ENCODE measurements at regions not wholly inside any gene's neighbourhood (a gene's known extent, or its start where the extent isn't known, plus 50 kb on each side); places are given as distances from the start of the nearest gene placed in this dataset.
"Not testable (repeated sequence)": the region's sequence is repeated elsewhere in the genome, so short reads cannot be mapped to it uniquely, and the experiment has no call there.

DNA sequence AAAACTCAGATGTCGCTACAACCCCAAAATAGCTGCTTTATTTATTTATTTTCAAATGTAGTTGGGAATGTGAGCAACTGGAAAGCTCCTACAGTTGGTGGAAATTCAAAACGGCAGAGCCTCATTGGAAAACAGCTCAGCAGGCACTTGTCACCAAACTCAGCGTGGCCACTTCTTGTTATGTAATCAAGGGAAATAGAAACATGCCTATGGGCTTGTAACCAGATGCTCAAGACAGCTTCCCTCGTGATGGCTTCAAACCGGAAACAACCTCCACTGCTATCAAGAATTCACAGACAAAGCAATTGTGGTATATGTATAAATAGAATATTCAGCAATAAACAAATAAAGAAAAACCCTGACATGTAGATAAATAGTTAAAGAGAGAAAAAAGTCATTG lies 627.8 kb upstream of the SLC10A2 start:
- DNase-seq, result no peak

DNA sequence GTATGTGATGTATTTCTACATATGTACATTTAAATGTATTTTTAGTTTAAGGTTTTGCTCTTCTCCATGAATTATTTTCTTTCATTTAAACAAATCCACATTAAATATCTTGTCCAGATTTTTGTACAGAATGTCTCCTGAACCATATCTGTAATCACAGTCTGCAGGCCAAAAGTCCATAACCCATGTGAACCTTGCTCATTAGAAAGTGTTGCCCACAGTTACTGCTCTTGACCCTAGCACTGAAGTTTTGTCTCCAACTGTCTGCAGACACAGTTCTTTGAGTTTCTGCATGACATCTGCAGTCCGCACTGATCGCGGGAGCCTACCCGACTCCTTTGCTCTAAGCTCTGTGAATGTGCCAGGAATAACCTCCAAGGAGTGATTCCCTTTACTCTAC lies 626.2 kb upstream of the SLC10A2 start:
- DNase-seq, result no peak

- no peak for DNase-seq
These were observed 610.1 kb upstream of the SLC10A2 start for GRCh38 chr13:103676329-103676728.

DNA sequence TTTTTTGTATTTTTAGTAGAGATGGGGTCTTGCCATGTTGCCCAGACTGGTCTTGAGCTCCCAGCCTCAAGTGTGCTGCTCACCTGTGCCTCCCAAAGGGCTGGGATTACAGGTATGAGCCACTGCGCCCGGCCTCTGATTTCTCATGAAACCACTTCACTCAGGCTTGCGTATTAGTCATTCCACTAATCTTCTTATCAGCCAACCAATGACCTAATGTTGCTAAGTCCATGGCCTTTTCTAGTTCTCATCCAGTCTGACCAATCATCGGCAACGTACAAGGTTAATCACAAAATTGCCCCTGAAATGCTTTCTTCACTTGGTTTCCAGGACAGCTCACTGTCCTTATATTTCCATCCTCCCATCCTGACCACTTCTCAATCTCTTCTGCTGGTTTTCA lies 605.3 kb upstream of the SLC10A2 start:
- DNase-seq, result no peak

GRCh38 chr13:103663996-103664395 lies 597.8 kb upstream of the SLC10A2 start:
- no peak for DNase-seq

- DNase-seq, result no peak
These were observed 590.1 kb upstream of the SLC10A2 start for GRCh38 chr13:103656311-103656710.

DNA sequence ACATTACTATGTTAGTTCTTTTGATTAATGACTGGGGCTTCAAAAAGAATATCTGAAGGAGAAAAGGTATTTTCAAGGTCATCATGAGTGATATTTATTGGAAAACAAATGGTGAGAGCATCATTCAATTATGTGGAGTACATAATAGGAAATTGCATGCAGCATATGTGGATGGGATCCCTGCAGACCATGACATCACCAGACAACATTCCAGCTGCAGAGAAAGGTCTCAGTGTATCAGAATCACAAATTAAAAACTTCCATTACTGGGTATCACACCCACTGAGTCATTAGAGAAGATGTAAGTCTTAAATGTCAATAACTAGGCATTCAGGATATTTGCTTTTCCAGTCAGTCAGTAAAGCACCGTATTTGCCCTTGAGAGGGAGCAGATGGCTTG lies 574.4 kb upstream of the SLC10A2 start:
- no peak for DNase-seq

- no peak for DNase-seq
These were observed 573.1 kb upstream of the SLC10A2 start for GRCh38 chr13:103639326-103639725.

DNA sequence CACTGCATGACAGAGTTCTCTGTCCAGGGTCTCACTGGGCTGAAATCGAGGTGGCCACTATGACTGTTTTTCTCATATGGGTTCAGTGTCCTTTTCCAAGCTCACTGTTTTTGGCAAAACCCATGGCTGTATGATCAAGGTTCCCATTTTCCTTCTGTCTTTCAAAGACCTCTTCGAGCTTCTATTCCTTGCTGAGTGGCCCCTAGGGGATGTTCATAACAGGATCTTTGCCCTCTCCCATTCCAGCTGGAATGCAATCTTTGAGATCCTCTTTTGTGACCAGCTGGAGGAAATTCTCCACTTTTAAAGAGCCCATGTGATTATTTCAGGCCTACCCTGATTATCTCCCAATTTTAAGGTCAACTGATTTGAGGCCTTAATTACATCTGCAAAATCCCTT lies 572.5 kb upstream of the SLC10A2 start:
- DNase-seq, result no peak

GRCh38 chr13:103634066-103634465 lies 567.8 kb upstream of the SLC10A2 start:
- no peak for DNase-seq

DNA sequence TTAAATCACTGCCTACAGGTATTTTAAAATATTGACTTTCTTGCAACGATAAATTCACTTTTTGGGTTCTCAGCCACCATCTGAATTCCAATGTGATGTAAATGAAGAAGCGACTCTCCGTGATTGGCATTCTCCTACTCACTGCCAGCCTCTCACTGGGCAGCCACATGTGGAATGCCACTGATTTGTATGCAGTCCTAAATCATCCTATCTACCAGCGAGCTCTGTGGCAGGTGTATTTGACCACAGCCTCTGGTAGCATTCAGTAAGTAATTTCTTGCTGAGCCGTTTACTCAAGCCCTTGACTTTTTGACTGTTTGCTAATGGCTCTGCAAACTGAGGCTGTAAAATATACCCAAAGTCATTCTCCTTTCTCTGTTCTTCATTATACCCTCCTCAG lies 559.0 kb upstream of the SLC10A2 start:
- no peak for DNase-seq

- DNase-seq, result no peak
These were observed 551.9 kb upstream of the SLC10A2 start for GRCh38 chr13:103618151-103618550.

DNA sequence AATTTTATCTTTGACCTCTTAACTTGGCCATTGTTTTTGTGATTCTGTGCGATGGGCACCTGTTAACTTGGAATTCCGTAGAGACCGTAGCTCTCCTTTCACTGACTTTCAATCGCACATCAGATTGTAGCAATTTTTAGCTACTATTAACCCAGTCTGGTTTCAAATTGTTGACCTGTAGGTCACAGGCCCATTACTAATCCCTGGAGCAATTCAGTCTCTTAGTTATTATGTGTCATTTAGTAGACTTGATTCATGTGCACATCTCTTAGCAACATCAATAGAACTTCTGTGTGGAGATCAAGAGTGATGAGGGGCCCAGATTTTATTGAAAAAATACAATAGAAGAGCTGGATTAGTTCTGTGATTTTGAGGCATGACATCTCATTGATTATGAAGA lies 549.6 kb upstream of the SLC10A2 start:
- no peak for DNase-seq

DNA sequence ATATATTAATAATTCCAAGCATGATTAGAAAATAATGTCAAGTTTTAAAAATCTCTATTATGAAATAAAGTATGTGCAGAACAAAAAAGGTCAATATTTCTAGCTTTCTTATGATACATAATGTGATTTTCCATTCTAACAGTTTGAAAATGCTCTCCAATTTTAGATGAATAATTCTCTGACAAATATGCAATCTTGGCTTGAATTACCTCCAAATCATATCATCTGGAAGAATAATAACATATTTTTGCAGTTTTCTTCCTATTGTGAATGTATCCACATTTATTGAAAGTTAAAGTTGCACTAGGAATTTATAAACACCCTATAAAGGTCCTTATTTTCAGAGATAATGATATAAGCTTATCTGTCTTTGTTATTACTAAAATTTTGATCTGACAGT lies 548.5 kb upstream of the SLC10A2 start:
- no peak for DNase-seq

GRCh38 chr13:103607995-103608394 lies 541.8 kb upstream of the SLC10A2 start:
- no peak for DNase-seq

DNA sequence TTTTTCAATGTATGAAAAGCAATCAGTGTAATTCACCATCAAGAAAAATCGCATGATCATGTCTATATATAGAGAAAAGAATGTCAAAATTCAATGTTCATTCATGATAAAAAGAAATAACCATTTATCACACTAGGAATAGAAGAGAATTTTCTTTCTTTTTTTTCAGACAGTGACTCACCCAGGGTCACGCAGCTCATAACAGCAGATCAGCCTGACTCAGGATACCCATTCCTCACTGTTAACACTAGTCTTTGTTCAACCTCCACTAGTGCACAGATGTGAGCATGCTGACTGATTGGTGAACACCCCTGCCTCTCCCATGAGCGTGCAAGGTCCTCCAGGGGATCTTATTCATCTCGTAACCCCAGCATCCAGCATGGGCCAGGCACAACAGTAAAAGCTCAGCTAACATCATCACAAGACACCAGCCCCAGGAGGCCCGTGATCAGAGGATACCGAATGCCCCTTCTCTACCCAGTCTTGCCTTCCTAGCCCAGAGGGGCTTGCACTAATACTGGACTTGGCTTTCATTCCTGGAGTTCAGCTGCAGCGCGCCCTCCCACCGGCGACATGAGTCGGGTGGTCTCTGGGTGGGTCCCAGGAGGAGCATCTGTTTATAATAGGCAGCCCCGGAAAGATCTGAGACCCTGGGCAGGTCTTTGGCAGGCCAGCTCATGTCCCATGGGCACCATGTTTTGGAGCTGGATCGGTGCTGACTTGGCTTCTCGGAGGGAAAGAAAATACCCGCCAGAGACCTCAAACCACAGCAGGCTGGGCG lies 539.5 kb upstream of the SLC10A2 start:
- DNase-seq, result no peak

DNA sequence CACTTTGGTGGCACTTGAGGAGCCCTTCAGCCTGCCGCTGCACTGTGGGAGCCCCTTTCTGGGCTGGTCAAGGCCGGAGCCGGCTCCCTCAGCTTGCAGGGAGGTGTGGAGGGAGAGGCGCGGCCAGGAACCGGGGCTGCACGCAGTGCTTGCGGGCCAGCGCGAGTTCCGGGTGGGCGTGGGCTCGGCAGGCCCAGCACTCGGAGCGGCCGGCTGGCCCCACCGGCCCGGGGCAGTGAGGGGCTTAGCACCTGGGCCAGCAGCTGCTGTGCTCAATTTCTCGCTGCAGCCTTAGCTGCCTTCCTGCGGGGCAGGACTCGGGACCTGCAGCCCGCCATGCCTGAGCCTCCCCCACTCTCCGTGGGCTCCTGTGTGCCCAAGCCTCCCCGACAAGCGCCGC lies 533.7 kb upstream of the SLC10A2 start:
- DNase-seq, result not testable (repeated sequence)

DNA sequence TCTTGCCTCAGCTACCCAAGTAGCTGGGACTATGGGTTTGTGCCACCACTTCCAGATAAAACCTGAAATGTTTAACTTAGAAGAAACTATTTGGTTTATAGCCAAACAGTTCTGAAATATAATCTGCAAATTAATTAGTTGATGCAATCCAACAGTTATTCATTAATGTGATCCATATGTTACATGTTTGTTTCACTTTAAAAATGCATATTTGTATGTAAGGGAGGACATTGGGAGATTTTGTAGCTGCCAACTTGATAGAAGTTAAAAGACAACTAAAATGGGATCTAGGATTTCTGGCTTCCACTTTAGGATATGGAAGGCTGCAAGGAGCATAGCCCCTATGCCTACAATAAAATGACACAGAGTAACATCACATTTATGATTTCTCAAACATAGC lies 532.5 kb upstream of the SLC10A2 start:
- peak; percentile 55 to 58 for DNase-seq

DNA sequence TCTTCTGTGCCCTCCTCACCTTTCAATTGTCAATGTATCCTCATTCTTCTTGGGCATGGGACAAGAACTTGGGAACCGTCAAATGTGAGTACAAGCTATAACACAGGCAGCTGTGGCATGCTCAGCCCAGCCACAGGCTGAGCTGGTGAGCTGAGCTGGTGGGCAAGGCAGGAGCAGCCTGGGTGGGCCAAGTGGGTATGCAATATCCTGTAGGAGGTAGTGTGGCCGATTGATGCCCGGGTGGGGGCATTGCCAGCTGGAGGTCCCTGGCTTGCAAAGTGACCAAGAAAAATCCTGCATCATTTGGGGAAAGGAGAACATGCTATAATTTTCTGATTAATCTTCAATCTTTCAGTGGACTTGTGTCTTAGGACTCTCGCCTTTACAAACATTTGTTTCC lies 507.2 kb upstream of the SLC10A2 start:
- no peak for DNase-seq

DNA sequence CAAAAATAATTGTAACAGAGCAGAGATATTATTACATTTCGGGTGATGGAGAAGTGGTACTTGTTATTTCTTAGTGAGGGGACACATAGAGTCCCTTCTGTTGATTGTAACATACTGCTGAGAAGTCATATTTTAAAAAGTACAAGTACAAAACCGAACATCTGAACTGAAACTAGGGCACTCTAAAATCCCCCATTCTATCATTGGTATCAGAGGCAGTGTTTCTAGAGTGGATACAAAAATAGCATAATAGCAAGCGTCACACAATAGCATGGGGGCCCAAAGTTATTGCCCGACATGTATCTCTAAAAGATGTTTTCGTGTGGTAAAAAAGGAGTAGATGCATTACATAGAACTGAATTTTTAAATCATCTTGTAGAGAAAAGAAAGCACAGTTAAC lies 502.1 kb upstream of the SLC10A2 start:
- no peak for DNase-seq

DNA sequence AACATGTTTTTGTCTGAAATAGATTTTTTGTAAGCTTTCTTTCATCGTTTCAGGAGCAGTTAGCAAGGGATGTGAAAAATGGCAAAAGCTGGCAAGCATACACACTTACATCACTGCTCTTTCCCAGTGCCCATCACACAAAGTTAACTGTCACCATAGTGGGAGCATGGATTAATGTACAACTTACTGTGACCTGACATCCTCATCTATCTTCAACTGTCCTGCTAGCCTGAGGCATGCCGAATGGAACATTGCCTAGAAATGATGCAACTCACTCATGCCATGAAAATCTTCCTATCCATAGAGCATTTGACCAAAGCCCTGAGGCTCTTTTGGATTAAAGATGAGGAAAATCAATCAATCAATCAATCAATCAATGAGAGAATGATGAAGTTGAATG lies 491.7 kb upstream of the SLC10A2 start:
- no peak for DNase-seq

DNA sequence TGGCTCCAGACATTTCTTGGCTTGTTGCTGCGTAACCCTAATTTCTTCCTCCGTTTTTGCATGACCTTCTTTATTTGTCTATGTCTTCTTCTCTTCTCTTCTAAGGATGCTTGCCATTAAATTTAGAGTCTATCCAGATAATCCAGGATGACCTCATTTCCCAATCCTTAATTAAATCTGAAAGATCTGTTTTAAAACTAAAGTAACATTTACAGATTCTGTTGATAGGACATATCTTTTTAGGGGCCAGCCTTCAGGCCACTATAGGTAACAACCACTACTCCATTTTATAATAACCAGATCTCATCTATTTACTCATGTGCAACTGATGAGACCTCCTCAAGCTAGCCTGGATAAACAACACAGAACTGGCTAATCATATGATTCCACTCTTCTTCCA lies 490.5 kb upstream of the SLC10A2 start:
- no peak for DNase-seq

DNA sequence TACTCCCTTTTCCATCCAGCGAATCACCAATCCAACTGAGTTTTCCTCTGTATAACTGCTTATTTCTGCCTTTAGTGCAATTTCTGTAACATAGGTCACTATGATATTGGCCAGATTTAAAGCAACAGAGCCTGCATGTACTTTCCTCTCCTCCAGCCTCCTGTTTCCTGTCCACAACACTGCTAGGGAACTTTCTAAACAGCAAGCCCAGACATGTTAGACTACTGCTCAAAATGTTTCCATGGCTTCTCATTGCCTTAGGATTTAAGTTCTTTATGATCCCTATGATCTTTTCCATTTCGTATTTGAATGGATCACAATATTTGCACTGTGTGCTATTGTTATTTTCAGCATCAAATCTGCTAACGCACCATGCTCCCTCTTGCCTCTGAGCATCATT lies 481.7 kb upstream of the SLC10A2 start:
- no peak for DNase-seq

GRCh38 chr13:103546271-103546670 lies 480.1 kb upstream of the SLC10A2 start:
- no peak for DNase-seq

All from right lung (tissue), 2 donors.